AG04450 (cell line): ENCODE measurements at regions not wholly inside any gene's neighbourhood (a gene's known extent, or its start where the extent isn't known, plus 50 kb on each side); places are given as distances from the start of the nearest gene placed in this dataset.

Experiments used
- CTCF ChIA-PET: fragments of 300-600, 350-600 bp; formaldehyde crosslinking; extraction: SDS; loops from one replicate; lab custom pipeline; 2022; ENCODE audit warnings: antibody characterized with exemption, inconsistent platforms; lab: Charles Lee
- POLR2A ChIA-PET: fragments of 350-600 bp; formaldehyde crosslinking; extraction: SDS; loops from one replicate; lab custom pipeline; 2021; ENCODE audit warnings: antibody characterized with exemption, inconsistent platforms; lab: Yijun Ruan, JAX
- DNase-seq: peaks from one replicate; pipeline ENCODE4 v3.0.0-alpha.2; 2011; ENCODE audit warnings: low read depth, low spot score
- H3K27ac ChIP-seq: one replicate; pipeline ENCODE4 v1.5.1; 2012; ENCODE audit warnings: low read depth, low read length, control low read depth
- H3K27me3 ChIP-seq: one replicate; pipeline ENCODE4 v1.6.0; 2012; ENCODE audit warnings: low read length; ENCODE audit not compliant: control insufficient read depth, insufficient read depth
- H3K4me3 ChIP-seq: 2 replicates; pipeline ENCODE4 v1.5.1; 2011; ENCODE audit warnings: mild to moderate bottlenecking, low read depth, low read length, control low read depth
- H3K9me3 ChIP-seq: 2 replicates; pipeline ENCODE4 v1.5.1; 2012; ENCODE audit warnings: low read length; ENCODE audit not compliant: control insufficient read depth, insufficient read depth
- CTCF ChIP-seq: IDR thresholded peaks from 2 replicates; pipeline ENCODE4 v1.5.1; 2011; ENCODE audit warnings: low read depth, low read length, control low read depth, inconsistent platforms

- no peak for DNase-seq
- ChIA-PET POLR2A (no interaction called here), CTCF (interaction anchor here (0.8 to 0.9 kb wide), 2 partner anchors 355 to 748 kb away, joined by 3 read pairs; no protein-coding TSS in a partner anchor)
- H3K4me3 ChIP-seq = no peak overlapping the region
- no peak for TF ChIP-seq CTCF
- H3K27ac ChIP-seq = no peak overlapping the region
- no peaks in the 10 kb centered on the region for H3K27me3 ChIP-seq
- H3K9me3 ChIP-seq = no peaks in the 10 kb centered on the region
Observed at GRCh38 chr2:12577091-12577490, 139.6 kb upstream of the TRIB2 start.

- H3K4me3 ChIP-seq = no peak overlapping the region
- H3K27ac ChIP-seq = no peak overlapping the region
- DNase-seq = no peak
- H3K27me3 ChIP-seq = no peaks in the 10 kb centered on the region
- H3K9me3 ChIP-seq = no peaks in the 10 kb centered on the region
- POLR2A ChIA-PET = no interaction called here
- CTCF ChIA-PET = interaction anchor here (0.8 kb wide), 1 partner anchor 354 kb away, joined by 3 read pairs; no protein-coding TSS in a partner anchor
- TF ChIP-seq CTCF = no peak
Observed at GRCh38 chr2:12577567-12578253, 139.0 kb upstream of the TRIB2 start.

- DNase-seq = no peak
- POLR2A ChIA-PET = no interaction called here
Observed at GRCh38 chr2:12579018-12579417, 137.7 kb upstream of the TRIB2 start.

GRCh38 chr2:12584338-12584737 is 132.4 kb upstream of the TRIB2 start:
- Histone ChIP-seq H3K9me3 (no peaks in the 10 kb centered on the region), H3K4me3 (no peak overlapping the region), H3K27ac (no peak overlapping the region), H3K27me3 (no peaks in the 10 kb centered on the region)
- POLR2A ChIA-PET = no interaction called here
- CTCF ChIA-PET = no interaction called here
- TF ChIP-seq CTCF = no peak
- DNase-seq = no peak

More at GRCh38 chr2:12579018-12579417, 137.7 kb upstream of the TRIB2 start:
- Histone ChIP-seq H3K27me3 (no peaks in the 10 kb centered on the region), H3K4me3 (no peak overlapping the region), H3K27ac (no peak overlapping the region), H3K9me3 (no peaks in the 10 kb centered on the region)
- CTCF ChIA-PET = no interaction called here
- TF ChIP-seq CTCF = no peak

- no peaks in the 10 kb centered on the region for H3K9me3 ChIP-seq
- DNase-seq = no peak
- no peaks in the 10 kb centered on the region for H3K27me3 ChIP-seq
- ChIA-PET CTCF (interaction anchor here (1.2 kb wide), 1 partner anchor 757 kb away, joined by 3 read pairs; no protein-coding TSS in a partner anchor), POLR2A (no interaction called here)
- TF ChIP-seq CTCF = no peak
- no peak overlapping the region for H3K4me3 ChIP-seq
- H3K27ac ChIP-seq = no peak overlapping the region
Observed at GRCh38 chr2:12585784-12586183, 131.0 kb upstream of the TRIB2 start.
